ENCODE measurements at regions not wholly inside any gene's neighbourhood (a gene's known extent, or its start where the extent isn't known, plus 50 kb on each side); places are given as distances from the start of the nearest gene placed in this dataset.

DNA sequence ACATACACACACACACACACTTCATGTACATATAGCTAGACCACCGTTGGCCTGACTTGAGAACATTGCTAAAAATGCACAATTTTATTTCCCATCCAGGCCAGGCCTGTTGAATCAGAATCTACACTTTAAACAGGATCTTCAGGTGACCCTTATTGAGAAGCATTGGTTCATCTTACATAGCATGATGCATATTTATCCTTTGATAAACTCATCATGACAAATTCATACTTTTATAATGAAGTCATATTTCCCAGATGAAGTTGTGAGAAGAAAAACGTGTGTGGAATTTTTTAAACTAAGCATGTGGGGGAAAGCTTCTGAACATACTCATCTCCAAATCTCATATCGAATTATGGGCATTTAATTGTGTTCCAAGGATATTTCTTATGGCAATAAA lies 877.7 kb downstream of the MRPL39 start:
- no peak for DNase-seq (ENCODE audit: low read depth)

DNA sequence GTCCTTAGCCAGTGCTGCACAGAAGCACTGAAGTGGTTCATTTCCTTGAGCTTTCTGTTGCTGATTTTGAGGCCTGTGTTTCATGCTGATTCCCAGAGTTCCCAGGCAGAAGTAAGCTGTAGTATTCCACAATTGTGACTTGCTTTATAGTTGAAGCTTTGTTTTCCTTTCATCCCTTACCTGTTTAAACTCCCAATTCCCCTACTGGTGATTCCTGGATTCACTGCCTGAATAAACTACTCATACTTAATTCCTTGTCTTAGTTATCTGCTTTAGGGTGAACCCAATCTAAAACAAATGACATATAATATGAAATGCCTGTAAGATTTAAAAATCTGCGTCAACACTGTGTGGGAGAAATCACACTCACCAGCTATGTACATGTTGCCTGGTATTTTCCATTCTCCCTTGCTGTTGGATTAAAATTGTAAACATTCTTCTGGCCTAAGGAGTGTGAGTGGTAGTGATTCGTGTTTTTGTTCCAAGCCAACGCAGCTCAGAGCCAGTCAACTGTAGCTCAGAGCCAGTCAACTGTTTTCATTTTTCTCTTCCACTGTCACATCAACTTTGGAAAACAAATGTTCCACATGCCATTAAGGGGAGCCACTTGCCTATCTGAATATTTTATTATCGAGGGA lies 879.4 kb downstream of the MRPL39 start:
- DNase-seq (ENCODE audit: low read depth) = no peak

DNA sequence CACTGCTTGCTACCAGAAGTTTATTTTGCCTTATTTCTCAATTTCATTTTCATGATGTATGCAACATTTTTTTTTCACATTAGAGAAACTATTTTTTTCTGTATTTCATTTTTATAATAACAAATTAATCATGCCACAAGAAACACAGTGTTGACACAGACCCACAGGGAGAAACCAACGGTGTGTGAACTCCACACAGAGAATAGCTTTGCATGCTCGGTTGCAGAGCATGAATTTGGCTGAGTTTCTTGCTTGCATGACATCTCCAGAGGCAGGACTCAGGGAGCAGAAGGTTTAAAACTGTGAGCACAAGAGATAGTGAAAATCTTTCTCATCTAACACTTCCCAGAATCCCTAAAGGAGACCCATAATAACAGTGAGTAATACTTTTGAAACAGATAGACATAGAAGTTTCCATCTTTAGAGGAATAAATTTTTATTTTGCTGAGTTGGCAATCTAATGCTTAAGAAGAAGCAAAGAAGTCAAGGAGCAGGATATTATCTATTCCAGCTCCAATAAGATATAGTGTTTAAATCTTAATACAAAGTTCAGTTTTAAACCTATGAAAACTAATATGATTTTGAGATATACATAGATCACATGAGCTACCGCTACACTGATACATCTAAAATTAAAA lies 890.9 kb downstream of the MRPL39 start:
- DNase-seq (ENCODE audit: low read depth) = no peak

DNA sequence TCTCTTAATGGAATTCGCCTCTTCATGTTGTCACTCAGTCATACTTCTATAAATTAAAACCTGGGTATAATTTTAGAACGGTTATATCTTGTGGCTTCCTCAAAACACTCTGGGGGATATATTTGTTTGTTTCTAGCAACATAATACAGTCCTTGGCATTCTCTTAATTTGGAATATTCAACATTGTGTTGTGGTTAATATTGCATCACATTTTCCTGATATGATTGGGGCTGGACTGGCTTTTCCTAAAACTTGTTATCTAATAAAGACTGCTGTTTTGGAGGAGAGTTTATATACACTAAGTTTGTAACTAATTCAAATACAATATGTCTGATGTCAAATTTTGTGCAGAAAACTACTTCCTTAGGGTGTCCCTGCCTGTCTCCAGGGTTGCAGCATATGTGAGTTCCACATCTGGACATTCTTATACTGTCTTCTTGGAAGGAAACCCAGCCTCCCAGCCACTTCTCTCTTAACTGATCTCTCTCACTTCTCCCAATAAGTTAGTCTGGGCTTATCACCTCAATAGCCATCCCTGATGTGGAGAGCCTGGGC lies 892.6 kb downstream of the MRPL39 start:
- DNase-seq (ENCODE audit: low read depth) = no peak

DNA sequence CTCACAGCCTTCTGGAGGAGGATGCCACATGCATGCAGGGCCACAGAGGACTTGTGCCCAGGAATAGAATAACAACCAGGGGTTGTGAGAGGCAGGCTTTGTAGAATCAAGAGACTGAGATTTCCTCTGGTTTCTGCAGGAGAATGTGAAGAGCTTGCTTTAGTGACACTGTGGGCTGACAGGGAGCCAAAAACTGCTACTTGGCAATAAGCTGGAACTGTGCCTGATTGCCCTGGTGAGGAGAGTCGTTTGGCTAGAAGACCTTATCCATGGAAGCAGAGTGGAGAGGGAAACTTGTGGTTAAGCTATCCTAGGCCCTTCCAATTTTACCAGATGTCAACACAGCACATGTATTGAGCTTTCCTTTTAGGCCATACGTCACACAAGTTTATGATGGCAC lies 902.1 kb downstream of the MRPL39 start:
- DNase-seq (ENCODE audit: low read depth) = no peak

DNA sequence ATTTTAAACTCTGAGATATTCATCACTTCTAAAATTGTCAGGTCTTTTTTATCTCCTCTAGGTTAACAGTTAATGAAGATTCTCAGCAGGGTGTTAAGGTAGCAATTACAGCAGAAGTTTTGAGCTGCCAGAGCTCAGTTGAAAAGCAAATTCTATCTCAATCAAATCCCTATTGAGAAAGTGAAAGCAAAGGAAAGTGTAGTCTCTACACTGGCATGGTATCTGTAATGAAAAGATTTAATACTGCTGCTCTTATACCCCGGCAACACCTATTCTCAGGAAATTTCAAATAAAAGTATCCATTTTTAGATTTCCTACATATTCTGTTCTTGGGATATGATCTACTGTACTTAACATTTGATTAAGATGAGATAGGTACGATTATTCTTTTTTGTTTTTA lies 913.5 kb downstream of the MRPL39 start:
- DNase-seq (ENCODE audit: low read depth) = no peak

DNA sequence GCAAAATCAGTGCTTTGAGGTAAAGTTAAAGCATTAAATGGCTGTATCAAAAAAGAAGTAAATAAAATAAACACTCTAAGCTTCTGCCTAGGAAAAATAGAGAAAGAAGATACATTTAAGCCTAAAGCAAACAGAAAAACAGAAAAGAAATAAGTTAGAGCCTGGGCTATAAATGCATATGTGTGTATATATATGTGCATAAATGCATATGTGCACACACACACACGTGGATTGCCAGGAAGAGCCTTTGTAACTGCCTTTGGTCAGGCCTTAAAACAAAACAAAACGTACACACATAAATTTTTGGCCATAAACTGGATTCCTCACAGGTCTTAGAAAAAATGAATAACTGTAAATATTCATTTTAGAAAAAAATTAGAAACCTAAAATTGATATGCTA lies 925.8 kb downstream of the MRPL39 start:
- no peak for DNase-seq (ENCODE audit: low read depth)

DNA sequence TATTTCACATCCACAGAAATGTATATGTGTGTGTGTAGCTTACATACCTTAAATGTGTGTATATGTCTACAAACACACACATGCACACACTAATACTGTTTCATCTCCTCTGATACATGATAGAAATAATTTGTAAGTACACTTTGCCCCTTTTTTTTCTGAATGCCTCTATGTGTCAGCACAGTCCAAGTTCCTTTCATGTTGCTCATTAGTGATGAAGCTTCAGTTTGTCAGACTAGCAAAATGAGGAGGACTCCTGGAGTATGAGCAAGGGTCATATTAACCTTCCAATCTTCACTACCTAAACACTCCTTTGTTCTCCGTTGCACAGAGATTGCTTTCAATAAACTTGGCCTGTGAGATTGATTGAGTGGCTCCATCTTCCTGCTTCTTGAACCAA lies 935.4 kb downstream of the MRPL39 start:
- no peak for DNase-seq (ENCODE audit: low read depth)

DNA sequence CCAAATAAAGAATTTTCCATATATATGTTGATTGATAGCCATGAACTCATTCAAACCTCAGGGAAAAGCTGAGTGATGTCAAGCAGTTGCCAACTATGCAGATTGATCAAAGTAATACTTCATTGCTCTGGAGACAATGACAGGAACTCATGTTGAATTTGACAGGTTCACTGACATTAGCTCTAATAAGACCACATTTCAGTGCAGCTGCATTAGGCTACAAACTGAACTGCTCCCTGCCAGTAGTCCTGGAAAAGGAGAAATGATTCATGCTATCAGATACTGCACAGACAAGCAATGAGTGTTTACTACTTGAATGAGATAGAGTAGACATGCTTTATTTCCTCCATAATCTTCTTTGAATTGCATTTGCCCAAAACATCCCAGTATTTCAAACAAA lies 948.4 kb downstream of the MRPL39 start:
- DNase-seq (ENCODE audit: low read depth) = no peak

DNA sequence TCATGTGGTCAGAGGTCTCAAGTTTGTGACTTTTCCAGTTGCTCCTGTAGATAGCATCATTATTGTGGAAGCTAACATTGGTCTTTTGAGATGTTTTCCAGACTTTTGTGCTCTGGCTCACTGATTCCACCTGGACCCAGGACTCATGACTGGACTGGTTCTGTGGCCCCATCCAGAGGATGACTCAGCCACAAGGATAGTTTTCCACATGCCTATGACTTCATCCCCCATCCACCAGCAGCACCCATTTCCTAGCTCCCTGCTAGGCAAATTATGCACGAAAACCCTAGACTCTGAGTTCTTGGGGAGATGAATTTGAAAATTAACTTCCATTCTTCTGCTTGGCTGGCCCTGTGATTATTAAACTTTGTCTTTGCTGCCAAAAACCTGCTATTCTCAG lies 949.3 kb downstream of the MRPL39 start:
- DNase-seq (ENCODE audit: low read depth) = no peak

DNA sequence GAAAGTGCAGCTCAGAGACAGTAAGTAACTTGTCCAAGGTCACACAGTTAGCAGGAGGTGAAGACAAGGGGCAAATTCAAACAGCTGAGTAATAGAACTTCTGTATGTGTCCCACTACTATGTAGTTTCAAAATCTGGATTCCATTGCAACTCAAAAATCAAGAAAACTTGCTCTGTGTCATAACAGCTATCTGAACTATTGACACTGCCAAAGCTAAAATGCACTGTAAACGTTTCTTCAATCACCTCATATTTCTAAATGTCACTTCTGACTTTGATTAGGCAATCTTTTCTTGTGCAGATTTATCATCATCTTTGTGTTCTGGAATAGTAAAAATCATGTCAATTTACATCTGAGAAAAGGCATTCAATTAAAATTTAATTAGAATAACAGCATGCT lies 957.6 kb downstream of the MRPL39 start:
- DNase-seq (ENCODE audit: low read depth) = no peak

DNA sequence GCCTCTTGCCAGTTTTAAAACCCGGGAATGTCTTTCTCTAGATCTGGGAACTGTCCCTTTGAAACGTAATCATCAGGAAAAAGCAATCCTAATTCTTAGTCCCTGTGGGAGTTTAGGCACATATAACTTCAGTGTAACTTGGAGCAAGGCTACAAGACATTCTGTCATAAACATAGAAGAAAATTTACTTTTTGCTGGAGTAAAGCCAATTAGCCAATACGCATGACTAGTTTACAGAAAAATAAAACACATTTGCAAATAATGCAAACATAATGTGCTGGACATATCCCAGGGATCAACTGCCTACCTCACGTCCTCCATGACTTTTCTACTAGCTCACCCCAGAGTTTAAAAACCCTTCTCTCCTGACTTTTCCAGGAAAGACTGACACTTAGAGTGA lies 970.6 kb downstream of the MRPL39 start:
- DNase-seq (ENCODE audit: low read depth) = no peak

DNA sequence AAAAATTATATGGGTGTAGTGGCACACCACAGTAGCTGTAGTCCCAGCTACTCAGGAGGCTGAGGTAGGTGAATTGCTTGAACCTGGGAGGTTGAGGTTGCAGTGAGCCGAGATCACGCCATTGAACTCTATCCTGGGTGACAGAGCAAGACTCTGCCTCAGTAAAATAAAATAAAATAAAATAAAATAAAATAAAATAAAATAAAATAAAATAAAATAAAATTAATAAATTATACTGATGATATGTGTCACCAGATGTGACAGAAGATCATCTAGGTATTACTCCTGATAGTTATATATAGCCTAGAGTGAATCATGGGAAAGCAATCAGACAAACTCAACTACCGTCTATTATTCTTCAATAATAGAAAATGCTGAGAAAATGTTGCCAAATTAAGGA lies 972.5 kb downstream of the MRPL39 start:
- no peak for DNase-seq (ENCODE audit: low read depth)

DNA sequence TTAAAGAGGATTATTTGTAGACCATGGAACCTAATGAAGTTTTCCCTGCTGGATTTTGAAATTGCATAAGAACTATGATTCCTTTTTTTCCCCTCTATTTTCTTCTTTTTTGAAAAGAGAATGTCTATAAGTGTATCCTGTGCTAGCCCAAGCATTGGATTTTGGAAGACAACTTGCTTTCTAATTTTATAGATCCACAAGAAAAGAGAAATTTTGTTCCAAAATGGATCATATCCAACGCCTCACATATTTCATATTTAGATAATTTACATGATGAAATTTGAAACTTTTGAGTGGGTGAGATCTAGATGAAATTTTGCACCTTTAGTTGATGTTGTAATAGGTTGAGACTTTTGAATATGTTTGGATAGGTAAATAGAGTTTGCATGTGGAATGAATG lies 978.7 kb downstream of the MRPL39 start:
- no peak for DNase-seq (ENCODE audit: low read depth)

DNA sequence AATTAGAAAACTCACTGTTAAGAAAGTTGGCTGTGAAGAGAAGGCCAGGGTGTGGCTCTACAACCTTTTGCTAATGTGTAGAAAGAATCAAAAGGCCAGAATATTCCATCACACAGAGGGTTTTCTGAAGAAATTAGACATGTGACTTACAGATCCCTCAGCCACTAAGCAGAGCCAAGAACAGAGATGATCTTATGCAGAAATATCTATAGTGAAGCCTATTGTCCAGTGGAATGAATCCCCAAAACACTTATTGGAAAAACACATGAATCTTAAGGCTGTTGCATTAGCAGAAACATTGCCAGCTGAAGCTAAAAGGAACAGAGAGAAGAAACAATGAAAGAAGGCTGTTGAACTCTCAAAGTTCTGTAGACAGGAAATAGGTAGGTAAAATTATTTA lies 979.2 kb downstream of the MRPL39 start:
- DNase-seq (ENCODE audit: low read depth) = no peak

DNA sequence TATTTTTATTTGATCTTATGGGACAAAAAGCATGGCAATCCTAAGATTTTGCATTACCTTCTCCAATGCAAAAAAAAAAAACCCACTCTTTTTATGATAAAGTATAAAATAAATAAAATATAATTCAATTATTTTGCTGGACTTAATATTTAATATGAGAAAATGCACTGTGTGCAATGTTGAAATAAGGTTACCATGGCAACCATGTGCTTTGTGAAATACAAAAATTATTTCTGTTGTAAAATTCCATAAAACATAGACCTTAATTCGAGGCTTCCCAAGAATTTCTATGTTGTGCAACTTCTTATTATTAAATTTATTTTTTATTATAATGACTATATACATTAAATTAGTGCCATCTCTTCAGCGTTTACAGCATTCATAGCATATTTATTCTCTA lies 989.5 kb downstream of the MRPL39 start:
- no peak for DNase-seq (ENCODE audit: low read depth)

DNA sequence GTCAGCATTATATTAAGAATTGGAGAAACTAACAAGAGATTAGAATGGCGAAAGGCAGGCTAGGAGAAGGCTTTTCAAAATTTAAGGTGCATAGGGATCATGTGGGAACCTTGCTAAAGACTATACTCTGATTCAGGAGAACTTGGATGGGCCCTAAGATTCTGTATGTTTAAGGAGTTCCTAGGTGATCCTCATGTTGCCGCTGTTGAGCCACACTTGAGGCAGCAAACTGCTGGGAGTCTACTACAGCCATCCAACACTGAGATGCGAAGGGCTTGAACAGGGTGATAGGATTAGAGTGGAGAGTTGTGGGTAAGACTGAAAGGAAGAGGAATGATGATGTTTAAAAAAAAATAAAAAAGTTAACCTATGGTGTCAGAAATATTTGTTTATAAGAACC lies 1013.2 kb downstream of the MRPL39 start:
- DNase-seq (ENCODE audit: low read depth) = no peak

DNA sequence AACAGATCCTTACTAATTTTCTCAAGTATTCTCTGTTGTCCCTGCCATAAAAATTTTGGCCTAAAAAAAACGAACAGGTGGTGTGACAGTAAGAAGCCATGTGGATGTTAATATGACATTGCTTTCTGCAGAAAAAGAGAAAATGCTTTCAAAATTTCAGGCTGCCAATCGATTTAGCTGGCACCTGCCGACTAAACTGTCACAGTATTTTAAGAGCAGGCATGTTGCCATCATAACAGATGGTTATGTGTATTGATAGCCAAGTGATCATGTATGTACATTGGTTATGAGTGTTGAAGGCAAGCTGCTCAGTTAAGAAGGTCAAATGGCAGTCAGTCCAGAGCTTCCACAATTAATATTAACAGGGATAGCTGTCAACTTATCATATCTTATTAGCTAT lies 1017.0 kb downstream of the MRPL39 start:
- no peak for DNase-seq (ENCODE audit: low read depth)

DNA sequence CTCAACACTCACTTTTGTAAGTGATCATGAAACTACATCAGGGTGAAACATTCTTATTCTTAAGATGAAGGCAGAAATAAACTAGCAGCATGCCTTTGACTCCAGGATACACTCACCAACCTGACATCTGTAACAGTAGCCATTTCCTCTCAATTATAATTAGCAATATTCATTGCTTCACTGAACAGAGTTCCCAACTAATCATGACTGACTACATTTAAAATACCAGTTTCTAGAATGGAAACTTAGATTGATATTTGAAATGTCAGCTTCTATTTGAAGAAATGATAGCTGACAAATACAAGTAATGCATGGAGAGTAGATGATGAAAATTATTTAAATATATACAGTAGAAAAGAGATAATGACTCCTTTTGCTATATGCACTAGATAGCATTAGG lies 1023.8 kb downstream of the MRPL39 start:
- DNase-seq (ENCODE audit: low read depth) = no peak

DNA sequence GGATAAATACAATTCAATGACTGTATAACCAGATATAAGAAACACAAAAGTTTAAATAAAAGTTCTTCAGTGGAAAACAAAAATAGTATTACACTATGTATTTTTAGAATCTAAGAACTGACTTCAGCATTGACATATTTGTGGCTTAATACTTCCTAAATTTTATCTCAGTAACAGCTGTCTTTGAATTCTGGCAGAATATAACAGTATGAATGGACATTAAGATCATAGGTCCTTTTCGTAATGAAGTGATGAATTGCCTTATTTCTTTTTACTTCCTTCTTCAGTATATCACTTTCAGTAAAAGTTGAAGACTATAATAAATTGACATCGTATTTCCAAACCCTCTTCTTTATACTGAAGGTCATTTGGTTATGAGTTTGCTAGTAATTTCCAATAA lies 1030.0 kb downstream of the MRPL39 start:
- no peak for DNase-seq (ENCODE audit: low read depth)

DNA sequence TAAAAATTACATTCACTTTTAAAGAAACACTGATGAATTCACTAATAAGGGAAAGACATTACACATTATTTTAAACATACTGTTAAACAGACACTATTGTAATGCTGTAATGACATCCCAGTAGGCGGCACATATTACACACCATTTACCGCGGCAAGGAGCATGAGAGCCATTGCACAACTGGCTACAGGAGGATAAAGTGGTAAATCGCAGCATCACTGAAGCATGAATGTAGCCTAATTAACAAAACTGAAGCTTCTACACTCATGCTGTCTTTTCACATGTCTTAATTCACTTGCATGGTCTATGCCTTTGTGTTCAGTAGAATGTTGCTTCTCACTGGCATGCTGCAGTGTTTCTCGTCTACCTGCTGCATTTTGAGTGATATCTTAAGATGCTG lies 1046.0 kb downstream of the MRPL39 start:
- DNase-seq (ENCODE audit: low read depth) = no peak

DNA sequence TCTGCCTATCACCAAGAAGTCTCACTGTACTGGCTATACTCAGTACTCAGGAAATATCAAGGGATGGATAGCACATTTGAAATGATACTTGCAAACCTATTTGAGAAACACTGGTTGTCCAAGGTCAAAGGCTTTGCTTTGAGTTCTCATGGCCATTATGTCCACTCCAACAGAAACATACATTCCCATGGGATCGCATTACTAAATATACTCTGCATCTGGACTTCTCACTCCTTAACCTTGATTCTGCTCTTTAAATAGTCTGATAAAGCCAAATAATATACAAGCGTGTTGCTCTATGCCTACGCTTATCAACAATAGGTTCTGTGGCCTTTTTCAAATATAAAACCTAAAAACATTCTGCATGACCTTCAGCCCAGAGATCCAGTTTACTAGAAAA lies 1054.8 kb downstream of the MRPL39 start:
- no peak for DNase-seq (ENCODE audit: low read depth)

DNA sequence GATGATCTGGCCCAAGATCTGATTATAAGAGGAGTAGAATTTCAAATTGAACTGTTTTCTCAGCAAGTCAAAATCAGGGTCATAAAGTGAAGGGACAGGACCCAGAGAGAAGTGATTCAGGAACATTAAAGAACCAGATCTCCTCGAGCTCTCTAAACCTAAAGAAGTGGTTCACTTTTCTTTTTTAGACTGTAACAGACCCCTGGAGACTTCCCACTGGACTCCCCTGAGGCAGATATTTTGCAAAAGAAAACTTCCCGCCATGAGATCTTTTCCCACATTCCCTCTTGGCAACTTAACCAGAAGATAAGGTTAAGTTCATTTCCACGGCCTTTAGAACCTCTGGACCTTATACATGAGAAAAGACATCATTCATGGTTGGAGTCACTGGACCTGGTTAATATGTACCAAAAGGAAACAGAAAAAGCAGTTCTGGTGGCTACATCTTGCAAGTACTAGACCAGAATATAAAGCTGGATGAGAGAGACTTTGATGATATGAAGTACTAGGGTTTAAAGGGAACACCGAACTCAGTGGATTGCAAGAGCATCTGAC lies 1061.4 kb downstream of the MRPL39 start:
- no peak for DNase-seq (ENCODE audit: low read depth)
